HG03432 (cell line): ENCODE measurements at regions not wholly inside any gene's neighbourhood (a gene's known extent, or its start where the extent isn't known, plus 50 kb on each side); places are given as distances from the start of the nearest gene placed in this dataset.

Experiments used
- ATAC-seq: cut with Tn5 transposase; IDR thresholded peaks from one replicate; pipeline ENCODE4 v1.9.1; 2021; ENCODE audit warnings: mild to moderate bottlenecking, moderate library complexity; ENCODE audit not compliant: unreplicated experiment

DNA sequence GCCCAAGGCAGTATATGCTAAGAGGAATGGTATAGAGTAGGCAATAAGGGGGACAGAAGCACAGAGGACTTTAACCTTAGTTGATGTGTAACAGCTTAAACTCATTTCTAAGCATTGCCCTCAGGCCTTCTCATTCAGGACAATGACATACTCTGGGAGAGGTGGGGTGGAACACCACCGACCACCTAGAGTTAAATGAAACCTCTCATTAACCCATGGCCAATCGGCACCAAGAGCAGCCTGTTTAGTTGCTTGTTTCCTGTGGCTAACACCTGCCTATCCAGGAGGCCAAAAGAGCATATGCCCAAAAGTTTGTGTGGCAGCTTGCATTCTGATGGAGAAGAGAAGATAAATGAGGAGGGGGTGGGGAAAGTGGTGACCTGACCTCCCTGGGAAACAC, 50.0 kb downstream of the PABIR2 start:
- no peak for ATAC-seq

- no peak for ATAC-seq
Observed at GRCh38 chrX:134746410-134746785, 50.6 kb downstream of the PABIR2 start.

DNA sequence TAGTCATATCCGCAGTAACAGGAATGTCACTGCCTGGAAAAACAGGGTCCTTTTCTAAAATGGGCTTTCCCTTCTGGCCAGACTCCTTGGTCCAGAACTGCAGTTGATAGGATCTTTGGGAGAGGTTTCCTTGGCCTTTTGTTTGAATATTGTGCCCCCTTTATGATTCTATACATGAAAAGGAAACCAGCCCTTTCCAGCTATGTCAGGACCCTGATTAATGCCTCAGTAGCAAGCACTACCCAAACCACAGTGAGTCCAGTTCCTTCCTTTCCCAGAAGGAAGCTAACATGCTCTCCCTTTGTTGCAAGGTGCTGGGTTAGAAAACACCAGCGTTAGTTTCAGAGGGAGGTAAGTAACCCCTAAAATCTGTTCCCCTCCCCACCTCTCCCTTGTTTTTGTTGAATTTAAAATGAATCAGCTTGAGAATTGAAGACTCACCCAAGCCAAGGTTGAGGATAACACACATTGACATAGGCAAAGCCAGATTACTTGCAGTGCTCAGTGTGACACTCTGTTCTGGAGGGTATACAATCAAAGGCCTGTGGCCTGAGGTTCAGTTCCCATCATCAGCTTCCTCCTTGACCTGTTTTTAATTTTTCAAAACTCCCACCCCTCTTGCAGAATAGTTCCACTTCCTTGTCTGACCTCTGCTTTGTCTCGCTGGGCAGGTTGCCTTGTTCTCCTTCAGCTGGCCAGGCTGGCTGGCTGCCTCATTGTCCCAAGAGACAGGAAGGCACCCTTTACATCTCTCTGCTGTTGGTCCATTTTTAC, 51.2 kb downstream of the PABIR2 start:
- no peak for ATAC-seq

DNA sequence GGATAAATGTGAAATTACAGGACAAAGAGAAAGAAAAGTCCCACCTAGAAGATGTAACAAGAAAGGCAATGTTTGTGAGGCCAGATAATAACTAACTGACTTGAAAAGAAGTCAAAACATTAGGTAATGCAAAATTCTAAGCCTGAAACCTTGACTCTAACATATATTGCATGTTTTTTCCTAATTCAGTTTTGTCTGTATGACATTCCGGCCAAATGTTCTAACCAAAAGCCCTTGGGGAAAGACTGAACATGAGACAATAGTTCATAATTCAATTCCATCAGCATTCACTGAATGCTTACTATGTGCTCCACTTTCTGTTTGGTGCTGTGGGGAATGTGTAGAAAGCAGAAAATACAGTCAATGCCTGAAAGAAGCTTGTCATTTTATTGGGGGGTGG, 53.9 kb downstream of the PABIR2 start:
- ATAC-seq, result no peak

DNA sequence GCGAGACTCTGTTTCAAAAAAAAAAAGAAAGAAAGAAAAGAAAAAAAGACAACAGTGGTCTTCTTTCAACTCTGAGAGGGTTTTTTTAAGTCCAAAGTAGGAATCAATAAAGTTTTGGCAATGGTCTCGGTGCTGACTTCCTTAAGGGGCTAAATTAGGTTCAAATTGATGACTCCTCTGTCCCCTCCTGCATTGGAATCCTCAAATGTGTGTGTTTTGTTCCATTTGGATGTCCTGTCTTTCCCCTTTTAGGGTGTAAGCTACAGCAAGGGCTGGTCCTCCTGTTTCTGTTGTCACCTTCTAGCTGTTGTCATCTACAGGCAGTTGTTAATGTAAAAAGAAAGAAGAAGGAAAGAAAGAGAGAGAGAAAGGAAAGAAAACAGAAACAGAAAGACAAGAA, 54.4 kb downstream of the PABIR2 start:
- ATAC-seq, result no peak

DNA sequence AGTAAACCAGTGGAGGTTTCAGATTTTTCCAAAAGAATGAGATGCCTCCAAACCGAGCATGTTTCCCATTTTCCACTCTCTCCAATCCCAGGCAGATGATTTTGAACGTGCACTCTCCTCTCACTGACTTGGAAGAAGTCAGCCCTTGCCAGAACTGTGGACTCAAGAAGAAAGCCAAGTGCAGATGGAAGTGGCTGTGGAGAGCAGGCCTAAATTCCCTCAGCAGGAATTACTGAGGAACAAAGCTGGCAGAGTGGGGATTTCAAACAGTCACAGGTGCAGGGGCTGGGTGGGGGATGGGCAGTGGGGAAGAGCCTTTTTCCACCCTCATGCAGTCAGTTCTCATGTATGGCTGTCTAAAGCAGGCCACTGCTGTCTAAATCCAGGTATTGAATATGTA, 55.3 kb downstream of the PABIR2 start:
- ATAC-seq, result no peak

- no peak for ATAC-seq
Observed at GRCh38 chrX:134738986-134739740, 57.8 kb downstream of the PABIR2 start.

DNA sequence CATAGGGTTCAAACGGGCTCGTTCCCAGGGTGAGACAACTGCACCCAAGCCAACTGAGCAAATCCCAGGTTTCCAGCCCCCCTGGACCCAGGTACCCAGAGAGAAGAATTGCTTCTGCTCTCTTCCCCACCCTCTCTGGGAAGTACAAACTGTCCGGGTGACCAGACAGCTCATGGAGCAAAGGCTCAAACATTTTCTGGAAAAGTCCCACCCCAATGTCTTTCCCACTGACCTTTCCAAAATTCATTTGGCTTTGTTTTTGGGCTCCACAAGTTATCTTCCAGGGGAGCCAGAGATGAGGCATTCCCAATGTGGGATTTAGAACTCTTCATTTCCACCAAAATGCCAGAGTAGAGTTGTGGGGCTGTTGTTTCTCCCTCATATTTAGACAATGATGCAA, 58.6 kb downstream of the PABIR2 start:
- no peak for ATAC-seq

GRCh38 chrX:134737721-134738369, 59.2 kb downstream of the PABIR2 start:
- no peak for ATAC-seq

DNA sequence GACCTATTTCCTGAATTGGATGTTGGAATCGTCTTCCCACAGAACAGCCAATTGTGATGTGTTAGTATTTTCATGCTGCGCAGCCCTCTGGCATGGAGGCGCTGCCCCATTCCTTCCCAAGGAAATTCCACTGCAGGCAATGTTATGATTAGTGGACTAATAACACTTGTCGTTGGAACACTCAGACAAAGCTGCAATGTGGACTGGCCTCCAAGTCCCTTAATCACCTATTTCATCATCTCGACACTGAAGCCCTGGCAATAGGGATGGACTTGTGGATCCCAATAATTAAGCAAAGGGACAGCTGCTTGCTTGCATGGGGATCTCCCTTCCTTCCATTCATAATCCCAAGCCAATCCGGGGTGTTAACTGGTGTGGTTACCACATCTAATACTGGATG, 59.9 kb downstream of the PABIR2 start:
- ATAC-seq, result no peak

GRCh38 chrX:134736356-134736755, 60.6 kb downstream of the PABIR2 start:
- ATAC-seq, result no peak

DNA sequence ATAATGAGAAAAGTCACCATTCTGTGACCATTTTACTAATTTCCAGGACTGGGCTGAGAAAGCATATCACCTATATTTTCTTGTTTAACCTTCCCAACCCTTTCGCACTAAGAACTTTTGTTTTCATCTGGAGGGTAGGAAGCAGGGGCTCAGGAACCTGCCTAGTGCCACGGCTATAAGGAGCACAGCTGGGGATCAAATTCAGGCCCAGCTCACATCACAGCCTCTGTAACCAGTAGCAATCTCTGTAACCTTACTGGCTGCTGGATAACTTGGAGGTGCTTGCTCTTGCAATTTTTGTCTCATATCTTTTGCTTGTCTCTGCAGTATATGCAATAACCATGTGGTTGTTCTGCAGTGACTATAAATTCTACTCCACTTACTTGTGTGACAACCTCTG, 62.0 kb downstream of the PABIR2 start:
- ATAC-seq, result no peak

GRCh38 chrX:134734466-134734952, 62.5 kb downstream of the PABIR2 start:
- no peak for ATAC-seq

DNA sequence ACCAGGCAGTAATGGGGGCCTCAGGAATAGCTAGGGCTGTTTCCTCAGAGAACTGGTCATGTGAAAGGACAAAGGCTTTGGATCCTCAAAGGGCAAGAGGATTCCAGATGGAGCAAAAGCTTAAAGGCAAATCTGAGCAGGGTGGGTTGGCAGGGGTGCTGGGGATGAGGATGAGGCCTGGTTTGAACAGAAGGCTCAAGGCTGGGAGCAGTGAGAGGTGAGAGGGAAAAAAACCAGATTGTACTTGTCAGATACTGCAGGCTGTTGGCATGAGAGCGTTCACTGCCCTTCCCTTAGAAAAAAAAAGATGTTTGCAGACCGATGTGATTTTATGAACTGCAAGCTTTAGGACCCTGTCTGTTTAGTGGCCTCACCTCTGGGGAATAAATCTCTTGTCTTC, 63.4 kb downstream of the PABIR2 start:
- no peak for ATAC-seq

- no peak for ATAC-seq
Observed at GRCh38 chrX:134732676-134733075, 64.3 kb downstream of the PABIR2 start.

DNA sequence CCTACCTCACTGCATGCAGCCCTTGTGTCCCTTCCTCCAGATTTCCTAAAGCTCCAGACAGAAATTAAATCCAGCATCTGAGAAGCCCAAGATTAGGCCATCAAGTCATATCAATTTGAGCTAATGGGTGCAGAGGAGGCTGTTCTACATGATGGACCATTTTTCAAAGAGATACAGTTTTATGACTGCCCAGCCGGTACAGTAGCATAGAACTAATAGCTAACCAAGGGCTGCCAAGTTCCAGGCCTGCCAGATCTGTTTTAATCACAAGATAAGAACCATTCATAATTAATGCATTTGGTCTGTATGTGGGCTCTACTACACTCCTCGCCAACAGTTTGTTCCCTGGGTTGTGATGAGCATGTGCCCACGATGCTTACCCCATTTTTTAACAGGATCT, 64.9 kb downstream of the PABIR2 start:
- no peak for ATAC-seq

- ATAC-seq, result no peak
Observed at GRCh38 chrX:134727363-134727762, 69.1 kb upstream of the PLAC1 start.

- no peak for ATAC-seq
Observed at GRCh38 chrX:134725103-134725690, 66.9 kb upstream of the PLAC1 start.

DNA sequence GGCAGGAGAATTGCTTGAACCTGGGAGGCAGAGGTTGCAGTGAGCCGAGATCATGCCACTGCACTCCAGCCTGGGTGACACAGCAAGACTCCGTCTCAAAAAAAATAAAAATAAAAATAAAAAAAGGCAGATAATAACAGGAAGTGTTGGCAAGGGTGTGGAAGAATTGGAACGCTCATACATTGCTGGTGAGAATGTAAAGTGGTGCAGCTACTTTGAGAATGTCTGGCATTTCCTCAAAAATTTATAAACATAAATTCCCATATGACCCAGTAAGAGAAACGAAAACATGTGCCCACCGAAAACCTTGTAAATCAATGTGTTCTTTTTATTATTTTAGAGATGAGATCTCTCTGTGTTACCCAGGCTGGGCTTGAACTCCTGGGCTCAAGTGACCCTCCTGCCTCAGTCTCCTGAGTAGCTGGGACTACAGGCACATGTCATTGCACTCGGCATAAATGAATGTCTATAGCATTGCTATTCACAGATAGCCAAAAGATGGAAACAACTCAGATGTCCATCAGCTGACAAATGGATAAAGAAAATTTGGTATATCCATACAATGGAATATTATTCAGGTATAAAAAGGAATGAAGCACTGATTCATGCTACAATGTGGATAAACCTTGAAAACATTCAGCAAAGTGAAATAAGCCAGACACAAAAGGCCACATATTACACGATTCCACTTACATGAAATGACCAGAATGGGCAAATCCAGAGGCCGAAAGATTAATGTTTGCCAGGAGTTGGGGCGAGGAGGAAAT, 63.7 kb upstream of the PLAC1 start:
- no peak for ATAC-seq

- ATAC-seq, result peak; percentile 71
Observed at GRCh38 chrX:134718966-134719317, 60.7 kb upstream of the PLAC1 start.
